Nephron progenitor cell (in vitro differentiated cells): ENCODE measurements at regions not wholly inside any gene's neighbourhood (a gene's known extent, or its start where the extent isn't known, plus 50 kb on each side); places are given as distances from the start of the nearest gene placed in this dataset.

Source experiments
- DNase-seq: peaks from one replicate; pipeline ENCODE4 v3.0.0; 2021
- H3K27ac Mint-ChIP-seq: 2 replicates; pipeline ENCODE4 v1.8.0; 2021; ENCODE audit warnings: mild to moderate bottlenecking, moderate library complexity, mixed read lengths
- H3K27me3 Mint-ChIP-seq: 2 replicates; pipeline ENCODE4 v1.8.0; 2021; ENCODE audit warnings: mild to moderate bottlenecking, low read depth, mixed read lengths; ENCODE audit not compliant: poor library complexity
- H3K36me3 Mint-ChIP-seq: 2 replicates; pipeline ENCODE4 v1.8.0; 2021; ENCODE audit warnings: low read depth, mixed read lengths
- H3K4me1 Mint-ChIP-seq: 2 replicates; pipeline ENCODE4 v1.8.0; 2021; ENCODE audit warnings: mixed read lengths
- H3K4me3 Mint-ChIP-seq: 2 replicates; pipeline ENCODE4 v1.8.0; 2021; ENCODE audit warnings: mild to moderate bottlenecking, moderate library complexity, mixed read lengths
- H3K9me3 Mint-ChIP-seq: 2 replicates; pipeline ENCODE4 v1.8.0; 2021; ENCODE audit warnings: mild to moderate bottlenecking, moderate library complexity, mixed read lengths
- TF ChIP-seq, protein P1 (sequence below): fragments of 200-600 bp; sonication (generic); IDR thresholded peaks from 2 replicates; pipeline ENCODE4 v1.5.0; 2021; ENCODE audit warnings: antibody characterized with exemption

DNA sequence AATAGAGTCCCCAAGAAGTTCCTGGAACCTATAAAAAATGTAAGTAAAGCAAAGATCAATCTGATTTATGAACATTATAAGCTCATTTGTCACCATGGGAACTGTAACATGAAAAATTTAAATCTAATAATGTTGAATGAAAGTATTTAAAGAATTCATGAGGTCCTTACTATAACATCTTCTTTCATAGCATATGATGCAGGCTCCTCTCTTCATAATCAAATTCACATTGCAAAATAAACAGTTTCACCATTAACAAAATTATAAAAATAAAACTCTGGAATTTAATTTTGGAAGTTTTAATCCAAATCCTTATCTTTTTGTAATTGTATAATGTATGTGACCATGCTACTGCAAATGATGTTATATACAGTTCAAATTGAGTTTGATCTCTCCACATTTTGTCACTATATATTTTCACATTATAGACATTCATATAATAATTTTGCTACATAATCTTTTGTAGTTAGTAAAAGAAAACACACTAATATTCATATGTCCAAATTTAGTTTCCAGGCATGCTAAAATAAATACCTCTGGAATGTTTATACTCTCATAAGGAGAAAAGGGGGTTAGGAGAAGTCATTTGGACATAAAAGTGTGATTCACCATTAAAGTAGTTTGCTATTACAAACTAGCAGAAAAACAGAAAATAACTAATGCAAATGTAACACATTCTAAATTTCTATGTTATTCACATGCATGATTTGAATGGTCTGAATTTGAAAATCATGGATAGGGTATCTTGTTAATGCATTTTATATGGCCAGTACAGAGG is 954.1 kb downstream of the DSC3 start:
- no peaks in the 10 kb centered on the region for H3K27me3 Mint-ChIP-seq
- H3K4me3 Mint-ChIP-seq: no peak overlapping the region
- H3K4me1 Mint-ChIP-seq: no peaks in the 10 kb centered on the region
- H3K9me3 Mint-ChIP-seq: no peaks in the 10 kb centered on the region
- TF ChIP-seq, protein P1, sequence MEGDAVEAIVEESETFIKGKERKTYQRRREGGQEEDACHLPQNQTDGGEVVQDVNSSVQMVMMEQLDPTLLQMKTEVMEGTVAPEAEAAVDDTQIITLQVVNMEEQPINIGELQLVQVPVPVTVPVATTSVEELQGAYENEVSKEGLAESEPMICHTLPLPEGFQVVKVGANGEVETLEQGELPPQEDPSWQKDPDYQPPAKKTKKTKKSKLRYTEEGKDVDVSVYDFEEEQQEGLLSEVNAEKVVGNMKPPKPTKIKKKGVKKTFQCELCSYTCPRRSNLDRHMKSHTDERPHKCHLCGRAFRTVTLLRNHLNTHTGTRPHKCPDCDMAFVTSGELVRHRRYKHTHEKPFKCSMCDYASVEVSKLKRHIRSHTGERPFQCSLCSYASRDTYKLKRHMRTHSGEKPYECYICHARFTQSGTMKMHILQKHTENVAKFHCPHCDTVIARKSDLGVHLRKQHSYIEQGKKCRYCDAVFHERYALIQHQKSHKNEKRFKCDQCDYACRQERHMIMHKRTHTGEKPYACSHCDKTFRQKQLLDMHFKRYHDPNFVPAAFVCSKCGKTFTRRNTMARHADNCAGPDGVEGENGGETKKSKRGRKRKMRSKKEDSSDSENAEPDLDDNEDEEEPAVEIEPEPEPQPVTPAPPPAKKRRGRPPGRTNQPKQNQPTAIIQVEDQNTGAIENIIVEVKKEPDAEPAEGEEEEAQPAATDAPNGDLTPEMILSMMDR: no peak
- no peaks in the 10 kb centered on the region for H3K36me3 Mint-ChIP-seq
- no peak overlapping the region for H3K27ac Mint-ChIP-seq
- DNase-seq: no peak

DNA sequence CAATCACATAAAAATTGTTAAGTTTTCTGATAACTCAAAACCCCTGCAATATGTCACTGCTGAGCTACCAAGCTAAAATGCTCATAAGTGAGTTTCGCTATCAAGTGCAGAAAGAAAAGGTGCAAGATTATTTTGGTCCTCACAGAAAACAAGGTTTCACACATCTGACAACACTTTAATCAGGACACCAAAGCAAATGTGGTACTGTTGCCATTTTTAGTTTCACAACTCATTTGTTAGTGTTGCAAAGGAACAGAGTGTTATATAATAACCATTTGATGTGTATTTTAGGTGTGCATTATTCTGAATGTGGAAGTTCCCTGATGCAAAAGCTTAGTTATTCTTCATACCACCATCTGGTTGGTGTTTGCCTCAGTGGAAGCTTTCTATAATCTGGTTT is 956.2 kb downstream of the DSC3 start:
- TF ChIP-seq, protein P1: no peak
- H3K27ac Mint-ChIP-seq: no peak overlapping the region
- H3K4me1 Mint-ChIP-seq: no peaks in the 10 kb centered on the region
- no peak for DNase-seq
- H3K4me3 Mint-ChIP-seq: no peak overlapping the region
- no peaks in the 10 kb centered on the region for H3K9me3 Mint-ChIP-seq
- H3K27me3 Mint-ChIP-seq: peaks cover 2% of the 10 kb centered on the region
- H3K36me3 Mint-ChIP-seq: no peaks in the 10 kb centered on the region

DNA sequence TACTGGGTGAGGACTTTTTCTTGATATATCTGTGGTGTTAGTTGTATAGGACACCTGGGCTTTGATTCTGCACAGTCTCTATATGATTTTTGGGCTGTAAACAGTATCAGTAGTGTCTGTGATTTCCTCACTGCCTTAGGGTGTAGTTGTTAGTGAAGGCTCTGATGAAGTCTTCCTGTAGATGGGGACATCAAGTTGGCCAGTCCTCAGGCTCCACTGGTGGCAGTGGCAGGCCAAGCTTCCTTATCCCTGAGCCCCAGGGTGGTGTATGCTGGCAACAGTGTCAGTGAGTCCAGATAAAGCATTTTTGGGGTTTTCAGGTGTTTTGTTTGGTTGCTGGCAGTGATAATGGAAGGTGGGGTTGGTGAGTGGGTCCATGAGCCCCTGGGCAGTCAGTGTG is 961.4 kb downstream of the DSC3 start:
- Mint-ChIP-seq H3K27me3 (peaks cover 3% of the 10 kb centered on the region), H3K9me3 (no peaks in the 10 kb centered on the region), H3K4me3 (no peak overlapping the region), H3K36me3 (no peaks in the 10 kb centered on the region), H3K4me1 (no peaks in the 10 kb centered on the region), H3K27ac (no peak overlapping the region)
- no peak for DNase-seq
- TF ChIP-seq, protein P1: no peak

DNA sequence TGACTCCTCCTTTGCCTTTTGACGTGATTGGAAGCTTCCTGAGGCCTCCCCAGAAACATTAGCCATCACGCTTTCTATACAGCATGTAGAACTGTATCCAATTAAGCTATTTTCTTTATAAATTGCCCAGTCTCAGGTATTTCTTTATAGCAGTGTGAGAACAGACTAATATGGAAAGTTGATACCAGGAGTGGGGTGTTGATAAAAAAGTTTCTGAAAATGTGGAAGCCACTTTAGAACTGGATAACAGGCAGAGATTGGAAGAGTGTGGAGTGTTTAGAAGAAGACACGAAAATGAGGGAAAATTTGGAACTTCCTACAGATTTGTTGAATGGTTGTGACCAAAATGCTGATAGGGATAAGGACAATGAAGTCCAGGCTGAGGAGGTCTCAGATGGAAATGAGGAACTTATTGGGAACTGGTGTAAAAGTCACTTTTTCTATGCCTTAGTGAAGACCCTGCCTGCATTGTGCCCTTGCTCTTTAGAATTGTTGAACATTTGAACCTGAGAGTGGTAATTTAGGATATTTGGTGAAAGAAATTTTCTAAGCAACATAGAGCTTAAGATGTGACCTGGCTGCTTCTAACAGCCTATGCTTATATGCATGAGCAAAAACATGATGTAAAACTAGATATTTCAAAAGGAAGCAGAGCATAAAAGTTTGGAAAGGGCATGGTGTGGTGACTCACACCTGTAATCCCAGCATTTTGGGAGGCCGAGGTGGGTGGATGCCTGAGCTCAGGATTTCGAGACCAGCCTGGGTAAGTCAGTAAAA is 969.7 kb downstream of the DSC3 start:
- Mint-ChIP-seq H3K27me3 (no peaks in the 10 kb centered on the region), H3K4me1 (no peaks in the 10 kb centered on the region), H3K27ac (no peak overlapping the region), H3K9me3 (peaks cover 22% of the 10 kb centered on the region), H3K4me3 (no peak overlapping the region), H3K36me3 (no peaks in the 10 kb centered on the region)
- TF ChIP-seq, protein P1: no peak
- no peak for DNase-seq

DNA sequence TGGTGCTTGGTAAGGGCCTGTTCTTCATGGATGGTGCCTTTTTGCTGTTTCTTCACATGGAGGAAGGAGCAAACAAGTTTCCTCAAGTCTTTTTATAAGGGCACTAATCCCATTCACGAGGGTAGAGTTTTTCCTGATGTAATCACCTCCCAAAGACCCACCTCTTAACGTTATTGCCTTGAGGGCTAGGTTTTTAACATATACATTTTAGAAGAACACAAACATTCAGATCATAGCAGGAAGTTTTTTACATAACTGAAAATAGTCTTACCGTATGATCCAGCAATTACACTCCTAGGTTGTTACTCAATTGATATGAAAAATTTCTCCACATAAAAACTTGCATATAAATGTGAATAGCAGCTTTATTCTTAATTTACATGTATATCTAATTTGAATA is 976.3 kb downstream of the DSC3 start:
- H3K4me3 Mint-ChIP-seq: no peak overlapping the region
- no peak overlapping the region for H3K27ac Mint-ChIP-seq
- no peaks in the 10 kb centered on the region for H3K36me3 Mint-ChIP-seq
- no peaks in the 10 kb centered on the region for H3K27me3 Mint-ChIP-seq
- H3K9me3 Mint-ChIP-seq: peaks cover 14% of the 10 kb centered on the region
- DNase-seq: no peak
- TF ChIP-seq, protein P1: no peak
- no peaks in the 10 kb centered on the region for H3K4me1 Mint-ChIP-seq
